Aorta (tissue), 5 donors: ENCODE measurements at regions not wholly inside any gene's neighbourhood (a gene's known extent, or its start where the extent isn't known, plus 50 kb on each side); places are given as distances from the start of the nearest gene placed in this dataset.

Experiments
- ATAC-seq: fragments of 200-7000 bp; cut with Tn5 transposase; one replicate; pipeline ENCODE4 v1.9.1; 2022; ENCODE audit warnings: moderate library complexity; ENCODE audit not compliant: low FRiP score
- DNase-seq, 2 donors: peaks; one replicate each; pipeline ENCODE4 v3.0.0-alpha.2; 2020
- H3K27ac ChIP-seq, 2 donors: one replicate each; pipeline ENCODE4 v1.5.1; 2013; ENCODE audit warnings: low read length in 2 of 2, mild to moderate bottlenecking in 2 of 2, moderate library complexity in 2 of 2, control low read depth in 1 of 2, inconsistent platforms in 1 of 2, low read depth in 1 of 2
- H3K27me3 ChIP-seq, 2 donors: one replicate each; pipeline ENCODE4 v1.6.1; 2013; ENCODE audit warnings: control low read depth in 1 of 2, low read length in 1 of 2, mild to moderate bottlenecking in 1 of 2, moderate library complexity in 1 of 2; ENCODE audit not compliant: insufficient read depth in 2 of 2, control insufficient read depth in 1 of 2
- H3K36me3 ChIP-seq, 2 donors: one replicate each; pipeline ENCODE4 v1.6.1; 2013; ENCODE audit warnings: control low read depth in 1 of 2, low read length in 1 of 2, mild to moderate bottlenecking in 1 of 2; ENCODE audit not compliant: insufficient read depth in 2 of 2, control insufficient read depth in 1 of 2
- H3K4me1 ChIP-seq, 2 donors: one replicate each; pipeline ENCODE4 v1.6.1; 2013; ENCODE audit warnings: low read length in 2 of 2, control low read depth in 1 of 2, mild to moderate bottlenecking in 1 of 2, moderate library complexity in 1 of 2; ENCODE audit not compliant: insufficient read depth in 2 of 2, control insufficient read depth in 1 of 2
- H3K4me3 ChIP-seq, 2 donors: one replicate each; pipeline ENCODE4 v1.5.1; 2013; ENCODE audit warnings: low read length in 2 of 2, control low read depth in 1 of 2, mild to moderate bottlenecking in 1 of 2
- H3K9me3 ChIP-seq: one replicate; pipeline ENCODE4 v1.6.1; 2013; ENCODE audit warnings: mild to moderate bottlenecking, low read length; ENCODE audit not compliant: control insufficient read depth
- WGBS, 2 donors: extraction: QIAGEN DNeasy Blood & Tissue Kit; methylation state at CpG; one replicate each; pipeline ENCODE4 v1.1.7; 2013; 5-methylcytosine and 5-hydroxymethylcytosine counted together
- intact Hi-C, 2 donors: fragments of 100-400 bp; cut with DNase I; formaldehyde crosslinking; loops; one replicate each; pipeline versions ENCODE4 v1.14.2 to v1.15.0; 2022
- donor health status: healthy with polysubstance abuse.
- donor health status: Bipolar disorder and iron deficiency.
- donor health status: DM: no; HTN: no; CAD: no.
- donor health status: DM: no; HTN: no; CAD: no.
- donor health status: DM: yes; HTN: yes; CAD: no.

GRCh38 chr4:123162859-123163258, 233.7 kb upstream of the SPRY1 start:
- 92 to 97% methylated on average over 4 of the region's 4 CpGs for WGBS, 2 donors
- H3K27ac ChIP-seq = no peak overlapping the region
- H3K9me3 ChIP-seq = no peaks in the 10 kb centered on the region
- no peak for ATAC-seq
- intact Hi-C loops = no loop called here
- H3K4me3 ChIP-seq = no peak overlapping the region
- no peaks in the 10 kb centered on the region for H3K36me3 ChIP-seq
- H3K4me1 ChIP-seq = no peaks in the 10 kb centered on the region
- no peak for DNase-seq
- H3K27me3 ChIP-seq = no peaks in the 10 kb centered on the region

GRCh38 chr4:123163501-123163900, 233.1 kb upstream of the SPRY1 start:
- no peaks in the 10 kb centered on the region for H3K36me3 ChIP-seq
- ATAC-seq (no peak), DNase-seq (no peak)
- H3K9me3 ChIP-seq = no peaks in the 10 kb centered on the region
- H3K27me3 ChIP-seq = no peaks in the 10 kb centered on the region
- H3K27ac ChIP-seq = no peak overlapping the region
- no peak overlapping the region for H3K4me3 ChIP-seq
- 62 to 63% methylated on average over 1 of the region's 1 CpG for WGBS, 2 donors
- intact Hi-C loops = no loop called here
- H3K4me1 ChIP-seq = no peaks in the 10 kb centered on the region

DNA sequence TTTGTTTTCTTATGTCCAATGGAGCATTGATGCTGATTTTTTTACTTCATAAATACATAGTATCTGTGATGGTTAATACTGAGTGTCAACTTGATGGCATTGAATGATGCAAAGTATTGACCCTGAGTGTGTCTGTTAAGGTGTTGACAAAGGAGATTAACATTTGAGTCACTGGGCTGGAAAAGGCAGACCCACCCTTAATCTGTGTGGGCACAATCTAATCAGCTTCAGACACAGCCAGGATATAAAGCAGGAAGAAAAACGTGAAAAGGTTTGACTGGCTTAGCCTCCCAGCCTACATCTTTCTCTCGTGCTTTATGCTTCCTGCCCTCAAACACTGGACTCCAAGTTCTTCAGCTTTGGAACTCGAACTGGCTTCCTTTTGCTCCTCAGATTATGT, 230.6 kb upstream of the SPRY1 start:
- no peak overlapping the region for H3K27ac ChIP-seq
- H3K9me3 ChIP-seq = no peaks in the 10 kb centered on the region
- no peaks in the 10 kb centered on the region for H3K4me1 ChIP-seq
- ATAC-seq = no peak
- no peaks in the 10 kb centered on the region for H3K27me3 ChIP-seq
- DNase-seq = no peak
- H3K4me3 ChIP-seq = no peak overlapping the region
- intact Hi-C loops = no loop called here
- no peaks in the 10 kb centered on the region for H3K36me3 ChIP-seq
- WGBS, 2 donors = 35 to 43% methylated on average over 3 of the region's 3 CpGs

DNA sequence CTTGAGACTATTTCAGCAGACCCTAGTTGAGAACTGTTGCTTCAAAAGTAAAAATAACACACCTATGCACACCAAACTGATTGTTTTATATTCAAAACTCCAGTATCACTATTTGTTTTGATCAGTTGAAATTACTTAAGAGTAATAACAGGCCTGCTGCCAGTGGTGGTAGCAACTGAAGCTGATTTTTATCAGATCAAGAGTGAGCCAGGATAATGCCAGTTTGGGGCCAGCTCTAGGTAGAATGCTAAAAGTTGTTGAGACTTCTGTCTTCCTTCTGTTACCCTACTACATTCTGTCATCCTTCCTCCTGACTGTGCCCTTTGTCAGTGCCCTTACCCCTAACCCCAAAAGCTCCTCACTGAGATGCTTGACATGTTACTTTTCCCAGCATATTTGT, 228.7 kb upstream of the SPRY1 start:
- Histone ChIP-seq H3K27ac (no peak overlapping the region), H3K4me3 (no peak overlapping the region), H3K9me3 (no peaks in the 10 kb centered on the region), H3K36me3 (no peaks in the 10 kb centered on the region), H3K27me3 (no peaks in the 10 kb centered on the region), H3K4me1 (no peaks in the 10 kb centered on the region)
- intact Hi-C loops = no loop called here
- no peak for DNase-seq
- no peak for ATAC-seq

DNA sequence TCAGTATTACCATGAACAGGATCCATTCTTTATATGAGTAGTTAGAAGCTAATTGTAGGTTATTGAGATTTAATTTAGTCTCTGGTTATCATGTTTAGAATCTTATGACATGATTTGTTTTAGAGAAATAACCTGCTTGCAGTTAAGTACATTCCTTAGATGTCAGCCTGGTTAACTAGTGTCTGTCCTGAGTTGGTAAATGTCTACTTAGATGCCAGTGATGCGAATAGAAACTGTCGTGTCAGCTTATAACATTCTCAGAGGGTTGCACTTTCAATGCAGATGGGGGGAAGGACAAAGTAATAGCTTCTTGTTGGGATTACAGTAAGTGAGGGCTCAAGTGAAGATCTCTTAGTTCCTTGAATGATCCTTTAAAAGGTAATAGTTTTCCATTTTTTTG, 227.8 kb upstream of the SPRY1 start:
- no peak for DNase-seq
- no peak for ATAC-seq
- Histone ChIP-seq H3K36me3 (no peaks in the 10 kb centered on the region), H3K4me1 (no peaks in the 10 kb centered on the region), H3K27ac (no peak overlapping the region), H3K27me3 (no peaks in the 10 kb centered on the region), H3K4me3 (no peak overlapping the region), H3K9me3 (no peaks in the 10 kb centered on the region)
- intact Hi-C loops = no loop called here
- WGBS, 2 donors = 88 to 91% methylated on average over 2 of the region's 2 CpGs

- Histone ChIP-seq H3K9me3 (no peaks in the 10 kb centered on the region), H3K4me3 (no peak overlapping the region), H3K27ac (no peak overlapping the region), H3K36me3 (no peaks in the 10 kb centered on the region), H3K27me3 (no peaks in the 10 kb centered on the region), H3K4me1 (no peaks in the 10 kb centered on the region)
- WGBS, 2 donors = 86 to 93% methylated on average over 4 of the region's 4 CpGs
- ATAC-seq (no peak), DNase-seq (no peak)
- intact Hi-C loops = no loop called here
These were observed 225.8 kb upstream of the SPRY1 start for GRCh38 chr4:123170843-123171242.

DNA sequence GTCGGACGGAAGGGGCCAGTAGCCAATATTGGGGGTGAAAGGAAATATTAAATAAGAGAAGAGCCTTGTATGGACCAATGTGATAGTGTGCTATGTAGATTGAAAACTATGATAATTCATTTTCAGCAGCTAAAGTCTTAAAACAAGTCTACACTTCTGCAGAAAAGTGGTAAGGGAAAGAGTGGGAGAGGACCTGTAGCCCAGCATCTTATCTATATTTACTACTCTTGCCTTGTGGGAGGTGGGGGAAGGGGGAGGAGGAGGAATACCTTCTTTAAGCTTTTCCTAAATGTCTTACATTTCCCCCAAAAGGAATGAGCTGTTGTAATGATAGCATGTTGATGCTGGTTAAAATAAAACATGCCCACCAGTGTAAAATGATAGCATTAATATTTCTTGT, 220.0 kb upstream of the SPRY1 start:
- Histone ChIP-seq H3K27me3 (no peaks in the 10 kb centered on the region), H3K4me3 (no peak overlapping the region), H3K36me3 (no peaks in the 10 kb centered on the region), H3K27ac (no peak overlapping the region), H3K9me3 (no peaks in the 10 kb centered on the region), H3K4me1 (no peaks in the 10 kb centered on the region)
- DNase-seq = no peak
- WGBS, 2 donors = 48 to 86% methylated on average over 2 of the region's 2 CpGs
- intact Hi-C loops = no loop called here
- ATAC-seq = no peak

DNA sequence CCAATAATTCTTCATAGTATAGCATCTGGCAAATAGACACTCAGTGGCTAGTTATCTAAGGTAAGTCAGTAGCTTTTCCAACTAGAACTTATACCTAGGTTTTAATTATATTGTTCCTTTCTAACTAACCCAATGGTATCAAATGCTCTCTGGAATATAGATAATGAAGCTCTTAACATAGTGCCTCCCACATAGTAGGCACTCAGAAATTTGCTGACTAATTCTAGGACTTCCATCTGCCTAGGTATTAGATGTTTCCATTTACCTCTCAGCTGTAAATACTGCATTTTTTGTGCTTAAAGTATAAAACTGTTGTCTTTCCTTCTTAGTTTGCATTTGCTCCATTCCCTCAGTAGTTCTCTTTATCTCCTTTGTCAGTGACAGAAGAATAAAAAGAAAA, 214.3 kb upstream of the SPRY1 start:
- intact Hi-C loops = no loop called here
- H3K27ac ChIP-seq = no peak overlapping the region
- no peak for ATAC-seq

GRCh38 chr4:123183308-123183707, 213.3 kb upstream of the SPRY1 start:
- intact Hi-C loops = no loop called here
- ATAC-seq = no peak
- no peaks in the 10 kb centered on the region for H3K27me3 ChIP-seq
- no peaks in the 10 kb centered on the region for H3K4me1 ChIP-seq
- no peaks in the 10 kb centered on the region for H3K9me3 ChIP-seq
- no peak overlapping the region for H3K4me3 ChIP-seq
- DNase-seq = no peak
- H3K27ac ChIP-seq = no peak overlapping the region
- 31 to 44% methylated on average over 1 of the region's 1 CpG for WGBS, 2 donors
- no peaks in the 10 kb centered on the region for H3K36me3 ChIP-seq

More for the DNA sequence above, 214.3 kb upstream of the SPRY1 start:
- Histone ChIP-seq H3K9me3 (no peaks in the 10 kb centered on the region), H3K4me3 (no peak overlapping the region), H3K27me3 (no peaks in the 10 kb centered on the region), H3K36me3 (no peaks in the 10 kb centered on the region), H3K4me1 (no peaks in the 10 kb centered on the region)
- no peak for DNase-seq
